A549 (cell line): ENCODE measurements at regions not wholly inside any gene's neighbourhood (a gene's known extent, or its start where the extent isn't known, plus 50 kb on each side); places are given as distances from the start of the nearest gene placed in this dataset.

ENCODE experiments used
- CHD2 ChIP-seq: fragments of 150-350 bp; IDR thresholded peaks from 2 replicates; pipeline ENCODE4 v1.6.1; 2014; ENCODE audit warnings: low read length; ENCODE audit not compliant: partially characterized antibody
- CTCF ChIP-seq: fragments of >200 bp; sonication (Bioruptor Twin); formaldehyde crosslinking; IDR thresholded peaks from 3 replicates; pipeline ENCODE4 v1.5.1; 2016
- KDM5A ChIP-seq: fragments of 200-600 bp; sonication (generic); IDR thresholded peaks from 2 replicates; pipeline ENCODE4 v1.6.1; 2016; ENCODE audit warnings: antibody characterized with exemption, mild to moderate bottlenecking
- RAD21 ChIP-seq, 2 experiments: fragments of >200 bp in 1 of 2; sonication (Bioruptor Twin) in 1 of 2; formaldehyde crosslinking in 1 of 2; IDR thresholded peaks in 1 of 2; conservative IDR thresholded peaks in 1 of 2; 2 replicates in 1 of 2; 3 replicates in 1 of 2; pipeline ENCODE4 v1.6.1; 2012 to 2018; ENCODE audit warnings: inconsistent platforms in 1 of 2
- SMC3 ChIP-seq: fragments of >200 bp; sonication (Bioruptor Twin); formaldehyde crosslinking; IDR thresholded peaks from 3 replicates; pipeline ENCODE4 v1.6.1; 2018; ENCODE audit warnings: inconsistent platforms
- SREBF2 ChIP-seq: fragments of 450-650 bp; IDR thresholded peaks from 2 replicates; pipeline ENCODE4 v1.6.1; 2014; ENCODE audit warnings: mild to moderate bottlenecking, moderate library complexity
- TF ChIP-seq, protein P1 (sequence below): IDR thresholded peaks from 2 replicates; pipeline ENCODE4 v1.6.1; 2012

DNA sequence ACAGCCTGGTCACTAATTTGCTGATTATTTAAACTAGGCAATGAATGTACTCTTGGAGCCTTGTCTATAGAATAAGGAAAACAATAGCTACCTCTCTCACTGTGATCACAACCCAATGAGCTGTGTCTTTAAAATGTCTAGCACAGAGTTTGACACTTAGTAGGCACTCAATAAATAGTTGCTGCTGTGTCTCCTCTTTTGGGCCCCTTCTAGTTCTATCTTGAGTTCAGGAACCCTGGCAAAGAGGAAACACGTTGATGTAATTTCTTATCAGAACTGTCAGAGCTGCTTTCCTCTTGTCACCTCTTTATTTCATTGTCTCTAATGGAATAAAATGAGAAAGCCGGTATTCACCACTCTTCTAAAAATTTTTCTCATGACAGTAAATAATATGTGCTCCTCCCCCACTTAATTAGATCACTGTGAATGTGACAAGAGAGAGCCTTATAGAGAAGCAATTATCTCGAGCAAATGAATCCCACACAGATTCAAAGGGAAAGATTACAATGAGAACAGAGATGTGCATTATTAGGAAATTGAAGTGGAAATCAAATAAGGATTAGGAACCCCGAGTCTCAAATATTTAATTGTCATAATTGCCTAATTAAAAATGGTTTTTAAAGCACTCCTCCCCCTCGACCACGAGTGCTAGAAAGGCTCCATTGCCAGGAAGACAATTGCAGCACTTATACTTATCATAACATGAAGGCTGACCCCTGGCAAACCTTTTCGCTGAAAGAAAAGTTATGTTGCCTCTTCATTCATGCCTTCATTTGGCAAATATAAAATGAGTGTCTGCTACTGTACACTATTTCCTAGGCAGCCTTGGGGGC is 175.0 kb upstream of the BDNF start:
- TF ChIP-seq CTCF: no peak
- TF ChIP-seq KDM5A: no peak
- TF ChIP-seq, protein P1, sequence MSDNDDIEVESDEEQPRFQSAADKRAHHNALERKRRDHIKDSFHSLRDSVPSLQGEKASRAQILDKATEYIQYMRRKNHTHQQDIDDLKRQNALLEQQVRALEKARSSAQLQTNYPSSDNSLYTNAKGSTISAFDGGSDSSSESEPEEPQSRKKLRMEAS: no peak
- no peak for TF ChIP-seq CHD2
- no peak for TF ChIP-seq SMC3
- no peak for TF ChIP-seq RAD21 (conservative IDR thresholded peaks at IDR 0.05 in 1 of 2, IDR thresholded peaks at IDR 0.05 in 1 of 2)
- TF ChIP-seq SREBF2: no peak
